HPDE6-E6E7 (cell line): ENCODE measurements at regions not wholly inside any gene's neighbourhood (a gene's known extent, or its start where the extent isn't known, plus 50 kb on each side); places are given as distances from the start of the nearest gene placed in this dataset.

Experiments used
- DNase-seq: peaks from one replicate; pipeline ENCODE4 v3.0.0; 2011; ENCODE audit warnings: missing footprints; ENCODE audit errors: extremely low spot score

- DNase-seq = no peak
Measured at GRCh38 chr18:25810736-25811135, 279.7 kb downstream of the SS18 start.

- no peak for DNase-seq
Measured at GRCh38 chr18:25805939-25806338, 284.5 kb downstream of the SS18 start.

GRCh38 chr18:25805323-25805722 is 285.1 kb downstream of the SS18 start:
- DNase-seq = no peak

GRCh38 chr18:25799231-25799630 is 291.2 kb downstream of the SS18 start:
- DNase-seq = no peak

DNA sequence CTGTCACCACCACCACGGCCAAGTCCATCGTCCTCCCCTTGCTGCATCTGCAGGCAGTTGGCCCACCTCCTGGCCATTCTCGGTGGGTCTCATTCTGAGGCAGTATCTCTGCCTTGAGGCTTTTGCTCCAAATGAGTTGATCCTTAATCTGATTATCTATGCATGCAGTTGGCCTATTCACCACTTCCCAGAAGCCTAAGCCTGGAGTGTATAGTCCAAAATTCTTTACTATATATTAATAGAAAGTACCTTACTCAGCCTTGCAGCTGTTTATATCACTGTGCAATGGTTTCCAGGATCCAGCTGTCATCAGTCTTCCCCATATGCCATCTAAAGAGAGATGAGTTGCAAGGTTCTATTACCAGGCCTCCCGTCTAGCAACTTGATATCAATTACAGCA is 292.4 kb downstream of the SS18 start:
- no peak for DNase-seq

DNA sequence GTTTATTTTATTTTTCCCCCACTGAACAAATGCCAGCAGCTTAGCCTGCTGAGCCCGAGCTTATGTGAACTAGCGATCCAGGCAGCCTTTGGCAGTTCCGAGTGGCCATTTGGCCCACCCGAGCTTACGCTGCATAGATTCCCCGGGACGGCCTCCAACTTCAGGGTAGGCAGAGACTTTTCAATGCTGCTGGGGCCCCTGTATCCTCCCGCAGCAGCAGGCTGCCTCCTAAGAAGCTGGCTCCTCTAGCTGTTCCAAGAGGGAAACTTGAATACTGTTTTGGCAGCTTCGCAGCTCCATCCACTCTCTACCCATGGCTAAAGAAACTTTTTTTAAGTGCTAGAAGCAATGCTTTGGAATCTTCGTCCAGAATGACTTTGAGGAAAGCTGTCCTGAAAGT is 295.2 kb downstream of the SS18 start:
- DNase-seq = no peak

DNA sequence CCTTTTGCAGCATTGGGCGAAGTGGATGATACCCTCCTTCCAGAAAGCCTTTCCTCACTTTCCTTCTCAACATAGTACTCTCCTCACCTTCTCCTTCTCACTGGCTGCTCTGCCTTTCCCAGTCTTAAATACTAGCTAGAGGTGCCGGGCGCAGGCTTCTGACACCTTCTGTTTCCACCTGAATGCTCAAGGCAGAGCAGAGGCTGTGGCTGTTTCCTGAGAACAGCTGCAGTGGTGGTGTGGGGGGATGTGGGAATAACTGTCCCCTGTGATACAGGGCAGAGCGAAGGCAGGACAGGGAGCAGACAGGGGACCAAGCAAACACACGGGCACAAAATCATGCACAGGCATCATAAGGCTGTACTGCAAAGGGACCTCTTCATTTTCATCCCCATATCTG is 303.1 kb downstream of the SS18 start:
- no peak for DNase-seq

DNA sequence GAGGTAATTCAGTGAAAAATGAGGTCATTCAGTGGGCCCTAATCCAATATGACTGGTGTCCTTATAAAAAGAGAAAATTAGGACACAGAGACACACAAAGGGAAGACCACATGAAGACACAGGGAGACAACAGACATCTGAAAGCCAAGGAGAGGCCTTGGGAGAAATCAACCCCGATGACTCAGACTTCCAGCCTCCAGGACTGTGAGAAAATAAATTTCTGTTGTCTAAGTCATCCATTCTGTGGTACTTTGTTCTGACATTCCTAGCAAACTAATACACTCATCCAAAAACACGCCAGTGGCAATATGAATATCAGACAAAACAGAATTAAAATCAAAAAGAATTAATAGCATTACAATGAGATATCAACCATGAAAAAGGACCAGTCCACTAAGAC is 303.7 kb downstream of the SS18 start:
- no peak for DNase-seq

GRCh38 chr18:25780105-25780504 is 310.3 kb downstream of the SS18 start:
- no peak for DNase-seq

DNA sequence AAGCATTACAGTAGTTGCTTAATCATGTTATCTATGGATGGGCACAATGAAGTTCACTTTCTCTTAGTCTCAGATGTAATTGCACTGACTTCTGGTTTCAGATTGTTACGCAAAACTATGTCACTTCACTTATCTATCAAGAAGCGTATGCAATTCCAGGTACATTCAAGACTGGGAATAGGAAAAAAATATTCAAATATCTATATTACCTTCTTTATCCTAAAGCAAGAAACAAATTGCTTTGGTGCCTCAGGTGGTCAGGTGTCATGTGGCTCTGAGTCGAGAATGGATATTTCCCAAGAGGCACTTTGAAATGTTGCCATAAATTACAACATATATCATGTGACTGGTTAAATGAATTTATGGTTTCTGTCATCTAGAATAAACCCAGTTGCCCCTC is 318.6 kb downstream of the SS18 start:
- no peak for DNase-seq

GRCh38 chr18:25764777-25765176 is 325.6 kb downstream of the SS18 start:
- no peak for DNase-seq

DNA sequence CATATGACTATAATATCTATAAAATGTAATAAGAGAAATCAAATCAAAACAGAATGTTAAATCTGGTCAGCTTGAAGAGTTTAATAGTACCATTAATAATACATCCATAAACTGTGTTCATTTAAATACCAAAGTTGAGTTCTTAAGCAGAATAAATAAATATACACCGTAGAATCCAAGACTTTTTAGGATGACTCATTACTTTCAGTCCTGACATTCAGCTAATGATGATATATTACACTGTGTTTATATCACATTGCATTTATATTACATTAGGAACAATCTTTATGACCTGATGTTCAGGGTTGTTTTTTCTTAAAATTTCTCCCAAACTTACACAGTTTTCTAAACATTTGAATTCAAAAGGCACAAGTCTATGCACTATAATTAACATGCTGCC is 331.3 kb downstream of the SS18 start:
- DNase-seq = no peak

GRCh38 chr18:25743646-25744151 is 346.7 kb downstream of the SS18 start:
- no peak for DNase-seq

- DNase-seq = no peak
Measured at GRCh38 chr18:25739376-25739775, 351.0 kb downstream of the SS18 start.

DNA sequence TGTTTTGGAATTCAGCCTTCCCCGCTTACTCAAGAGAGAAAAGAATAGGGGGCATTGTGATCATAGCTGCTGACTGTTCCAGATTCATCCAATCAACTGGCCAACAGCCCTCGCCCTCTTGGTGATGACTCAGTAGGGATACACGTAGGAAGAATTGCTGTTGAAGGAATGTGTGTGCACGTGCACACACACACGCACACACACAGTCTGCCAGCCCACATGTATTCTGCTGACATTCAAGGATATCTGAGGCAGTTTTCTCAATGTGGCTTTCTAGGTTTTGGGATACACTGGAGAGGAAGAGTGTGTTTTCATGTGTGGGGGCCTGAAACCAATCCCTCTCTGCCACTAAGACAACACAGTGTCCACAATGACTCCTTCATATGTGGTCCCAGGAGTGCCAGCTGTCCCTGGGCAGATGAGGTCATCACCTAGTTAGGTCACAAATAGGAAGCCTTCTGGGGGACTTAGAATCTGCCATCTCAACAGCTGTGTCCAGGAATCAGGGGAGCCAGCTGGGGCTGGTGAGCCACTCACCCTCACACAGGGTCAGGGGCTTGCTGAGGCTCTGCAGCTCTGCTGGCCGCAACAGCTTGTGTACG is 352.6 kb downstream of the SS18 start:
- no peak for DNase-seq

- no peak for DNase-seq
Measured at GRCh38 chr18:25736516-25736915, 353.9 kb downstream of the SS18 start.

GRCh38 chr18:25735459-25735858 is 355.0 kb downstream of the SS18 start:
- DNase-seq = no peak

- no peak for DNase-seq
Measured at GRCh38 chr18:25734336-25734735, 356.1 kb downstream of the SS18 start.

DNA sequence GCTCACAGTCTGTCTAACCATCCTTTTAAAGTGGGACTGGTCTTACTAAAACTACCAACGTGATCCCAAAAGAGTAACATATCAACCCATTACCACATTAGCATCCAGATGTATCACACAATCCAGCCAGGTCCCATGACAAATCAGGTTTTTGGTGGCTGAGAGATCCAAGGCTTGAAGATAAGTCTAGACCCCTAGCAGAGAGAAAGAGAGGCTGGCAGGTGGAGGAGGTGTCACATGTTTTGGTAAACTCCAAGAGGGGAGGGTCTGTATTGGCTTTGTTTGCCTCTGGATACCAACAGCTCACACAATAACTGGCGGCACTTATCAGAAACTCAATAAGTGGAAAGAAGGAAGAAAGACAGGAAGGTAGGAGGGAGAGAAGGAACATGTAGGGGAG is 357.6 kb downstream of the SS18 start:
- no peak for DNase-seq

GRCh38 chr18:25729072-25729471 is 361.3 kb downstream of the SS18 start:
- DNase-seq = no peak

DNA sequence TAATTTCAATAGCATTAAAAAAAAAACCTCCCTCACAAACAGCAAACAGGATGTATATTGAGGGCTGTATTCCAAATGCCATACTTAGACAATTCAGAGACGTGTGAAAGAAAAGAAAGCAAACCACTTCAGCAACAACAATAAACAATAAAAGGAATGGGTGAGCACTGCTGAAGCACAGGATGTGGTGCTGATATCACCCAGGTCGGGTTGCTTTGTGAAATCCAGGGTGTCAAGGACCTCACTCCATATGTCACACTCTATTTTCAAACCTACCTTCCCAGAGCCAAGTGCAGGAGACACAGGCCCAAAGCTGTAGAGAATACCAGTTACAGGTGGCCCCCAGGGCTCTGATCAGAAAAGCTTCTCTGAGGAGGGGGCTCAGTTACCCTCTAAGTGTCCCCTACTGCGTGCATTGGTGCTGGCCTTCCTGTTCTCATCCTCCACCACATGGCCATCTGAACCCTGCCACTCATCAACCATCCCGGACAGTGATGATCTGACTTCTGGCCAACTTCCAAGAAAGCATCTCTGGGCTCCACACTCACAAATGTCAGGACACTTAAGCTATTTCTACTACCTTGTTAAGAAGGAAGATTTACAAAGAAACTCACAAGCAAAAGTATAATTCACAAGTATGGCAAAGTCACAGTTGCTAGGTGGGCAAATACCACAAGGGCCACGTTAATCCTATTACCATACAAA is 363.0 kb downstream of the SS18 start:
- no peak for DNase-seq

DNA sequence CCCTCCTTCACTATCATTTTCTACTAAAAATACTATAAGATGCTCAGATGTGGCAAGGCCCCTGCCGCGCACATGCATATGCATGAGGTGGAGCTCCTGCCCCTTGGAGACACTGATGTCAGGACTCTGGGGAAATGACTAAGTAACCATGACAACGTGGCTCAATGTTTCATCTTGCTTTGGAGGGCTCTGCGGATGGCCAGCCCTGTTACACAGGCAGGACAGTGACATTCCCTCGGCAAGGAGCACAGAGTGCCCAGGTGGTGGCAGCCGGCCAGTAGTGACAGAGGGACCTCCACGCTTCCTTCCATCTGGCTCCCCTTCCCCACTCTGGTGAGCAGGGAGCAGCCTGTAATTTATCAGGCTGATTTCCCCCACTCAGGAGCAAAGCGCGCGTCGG is 364.1 kb downstream of the SS18 start:
- DNase-seq = no peak

DNA sequence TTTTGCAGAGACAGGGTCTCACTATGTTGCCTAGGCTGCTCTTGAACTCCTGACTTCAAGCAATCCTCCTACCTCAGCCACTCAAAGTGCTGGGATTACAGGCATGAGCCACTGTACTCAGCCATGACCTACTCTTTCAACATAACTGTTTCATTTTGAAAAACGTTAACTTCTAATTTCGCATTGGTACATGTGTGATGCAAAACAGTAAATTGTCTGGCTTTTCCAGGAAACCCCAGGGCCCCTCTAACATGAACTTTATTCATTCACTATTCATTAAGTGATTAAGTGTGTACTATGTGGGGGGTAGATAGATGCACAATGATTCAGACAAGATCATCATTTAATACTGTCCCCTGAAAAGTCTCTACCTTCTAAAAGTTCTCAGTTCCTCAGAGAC is 364.9 kb downstream of the SS18 start:
- no peak for DNase-seq

GRCh38 chr18:25724997-25725396 is 365.4 kb downstream of the SS18 start:
- DNase-seq = no peak
